Bronchial epithelial cell (primary cell): ENCODE measurements at regions not wholly inside any gene's neighbourhood (a gene's known extent, or its start where the extent isn't known, plus 50 kb on each side); places are given as distances from the start of the nearest gene placed in this dataset.

Source experiments
- DNase-seq: peaks from one replicate; pipeline ENCODE4 v3.0.0-alpha.2; 2010; ENCODE audit warnings: low read depth
- FAIRE-seq: peaks from 2 replicates; lab custom pipeline; 2011; peaks lifted over from hg19 to GRCh38; lab: Jason Lieb, UNC
- H3K27me3 ChIP-seq: 2 replicates; pipeline ENCODE4 v1.5.1; 2011; ENCODE audit warnings: low read length; ENCODE audit not compliant: control insufficient read depth, insufficient read depth
- H3K36me3 ChIP-seq: 2 replicates; pipeline ENCODE4 v1.5.1; 2011; ENCODE audit warnings: low read length; ENCODE audit not compliant: control insufficient read depth, insufficient read depth
- H3K4me3 ChIP-seq: 2 replicates; pipeline ENCODE4 v1.5.1; 2011; ENCODE audit warnings: mild to moderate bottlenecking, low read depth, low read length, control low read depth
- CTCF ChIP-seq: IDR thresholded peaks from 2 replicates; pipeline ENCODE4 v1.5.1; 2011; ENCODE audit warnings: mild to moderate bottlenecking, moderate library complexity, low read length, control low read depth, inconsistent platforms; ENCODE audit not compliant: insufficient read depth, severe bottlenecking

- FAIRE-seq, result no peak
- TF ChIP-seq CTCF, result no peak
- no peaks in the 10 kb centered on the region for H3K36me3 ChIP-seq
- DNase-seq, result no peak
- no peaks in the 10 kb centered on the region for H3K27me3 ChIP-seq
- no peak overlapping the region for H3K4me3 ChIP-seq
These were observed 164.9 kb upstream of the INHBA start for GRCh38 chr7:41867639-41868280.

- H3K27me3 ChIP-seq, result no peaks in the 10 kb centered on the region
- FAIRE-seq, result no peak
- H3K4me3 ChIP-seq, result no peak overlapping the region
- TF ChIP-seq CTCF, result no peak
- H3K36me3 ChIP-seq, result no peaks in the 10 kb centered on the region
- DNase-seq, result no peak
These were observed 159.4 kb upstream of the INHBA start for GRCh38 chr7:41862261-41862660.

GRCh38 chr7:41861642-41862041 lies 158.8 kb upstream of the INHBA start:
- Histone ChIP-seq H3K4me3 (no peak overlapping the region), H3K27me3 (no peaks in the 10 kb centered on the region), H3K36me3 (no peaks in the 10 kb centered on the region)
- DNase-seq (no peak), FAIRE-seq (no peak)
- TF ChIP-seq CTCF, result no peak

GRCh38 chr7:41858201-41858600 lies 155.3 kb upstream of the INHBA start:
- Histone ChIP-seq H3K36me3 (no peaks in the 10 kb centered on the region), H3K4me3 (no peak overlapping the region), H3K27me3 (peaks cover 2% of the 10 kb centered on the region)
- DNase-seq (no peak), FAIRE-seq (peak; percentile 55)
- no peak for TF ChIP-seq CTCF

- FAIRE-seq (no peak), DNase-seq (peak; percentile 48)
- TF ChIP-seq CTCF, result no peak
- Histone ChIP-seq H3K27me3 (peaks cover 2% of the 10 kb centered on the region), H3K36me3 (no peaks in the 10 kb centered on the region), H3K4me3 (no peak overlapping the region)
These were observed 152.9 kb upstream of the INHBA start for GRCh38 chr7:41855798-41856197.

GRCh38 chr7:41847606-41848005 lies 144.7 kb upstream of the INHBA start:
- no peak overlapping the region for H3K4me3 ChIP-seq
- TF ChIP-seq CTCF, result no peak
- FAIRE-seq (no peak), DNase-seq (no peak)
- no peaks in the 10 kb centered on the region for H3K36me3 ChIP-seq
- no peaks in the 10 kb centered on the region for H3K27me3 ChIP-seq
